HG03108 (cell line): ENCODE measurements at regions not wholly inside any gene's neighbourhood (a gene's known extent, or its start where the extent isn't known, plus 50 kb on each side); places are given as distances from the start of the nearest gene placed in this dataset.

Experiments used
- ATAC-seq: cut with Tn5 transposase; IDR thresholded peaks from one replicate; pipeline ENCODE4 v1.9.1; 2021; ENCODE audit warnings: moderate library complexity; ENCODE audit not compliant: unreplicated experiment

- ATAC-seq: no peak
Observed at GRCh38 chr16:85162478-85163277, 50.4 kb upstream of the CIBAR2 start.

- ATAC-seq: no peak
Observed at GRCh38 chr16:85163278-85164112, 51.2 kb upstream of the CIBAR2 start.

- ATAC-seq: no peak
Observed at GRCh38 chr16:85164431-85164830, 52.2 kb upstream of the CIBAR2 start.

GRCh38 chr16:85164838-85165516, 52.7 kb upstream of the CIBAR2 start:
- ATAC-seq: no peak

GRCh38 chr16:85165781-85166180, 53.5 kb upstream of the CIBAR2 start:
- no peak for ATAC-seq

- ATAC-seq: no peak
Observed at GRCh38 chr16:85166281-85166680, 54.0 kb upstream of the CIBAR2 start.

GRCh38 chr16:85166699-85167588, 54.7 kb upstream of the CIBAR2 start:
- no peak for ATAC-seq

- ATAC-seq: no peak
Observed at GRCh38 chr16:85167589-85168537, 55.6 kb upstream of the CIBAR2 start.

GRCh38 chr16:85168732-85169256, 56.5 kb upstream of the CIBAR2 start:
- no peak for ATAC-seq

GRCh38 chr16:85169333-85170065, 57.2 kb upstream of the CIBAR2 start:
- no peak for ATAC-seq

- no peak for ATAC-seq
Observed at GRCh38 chr16:85170066-85170491, 57.8 kb upstream of the CIBAR2 start.

- no peak for ATAC-seq
Observed at GRCh38 chr16:85170590-85171003, 58.3 kb upstream of the CIBAR2 start.

GRCh38 chr16:85171004-85171758, 58.9 kb upstream of the CIBAR2 start:
- ATAC-seq: no peak

GRCh38 chr16:85171759-85172454, 59.6 kb upstream of the CIBAR2 start:
- ATAC-seq: no peak

GRCh38 chr16:85172455-85173145, 60.3 kb upstream of the CIBAR2 start:
- ATAC-seq: no peak

- ATAC-seq: no peak
Observed at GRCh38 chr16:85173146-85173980, 61.1 kb upstream of the CIBAR2 start.
